Right lobe of liver (tissue), 4 donors: ENCODE measurements at regions not wholly inside any gene's neighbourhood (a gene's known extent, or its start where the extent isn't known, plus 50 kb on each side); places are given as distances from the start of the nearest gene placed in this dataset.

Experiments used
- POLR2A ChIP-seq: fragments of 450-650 bp; IDR thresholded peaks from one replicate; pipeline ENCODE4 v1.6.1; 2017; ENCODE audit warnings: antibody characterized with exemption, mild to moderate bottlenecking
- TF ChIP-seq, protein P1 (sequence below), 4 donors: fragments of 200-600 bp in 3 of 4; fragments of 450-650 bp in 1 of 4; IDR thresholded peaks; one replicate each; pipeline versions ENCODE4 v1.5.1 to v1.8.0; 2016 to 2022; ENCODE audit warnings: antibody characterized with exemption in 4 of 4, mild to moderate bottlenecking in 2 of 4
- donor health status: DM: no; HTN: no; CAD: no.
- donor health status: DM: no; HTN: no; CAD: no.
- donor health status: DM: no; HTN: yes; CAD: no.

DNA sequence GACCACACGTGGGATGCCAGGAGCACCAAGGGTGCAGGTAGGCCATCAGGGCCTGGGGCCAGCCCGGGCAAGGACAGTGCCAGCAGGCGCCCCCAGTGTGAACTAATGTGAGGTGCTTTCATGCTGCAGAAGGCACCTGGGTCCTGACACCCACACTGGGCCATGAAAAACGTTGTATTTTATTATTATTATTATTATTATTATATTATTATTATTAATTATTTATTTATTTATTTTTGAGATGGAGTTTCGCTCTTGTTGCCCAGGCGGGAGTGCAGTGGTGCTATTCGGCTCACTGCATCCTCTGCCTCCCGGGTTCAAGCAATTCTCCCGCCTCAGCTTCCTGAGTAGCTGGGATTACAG is 1267.3 kb downstream of the BRD1 start:
- TF ChIP-seq, protein P1, sequence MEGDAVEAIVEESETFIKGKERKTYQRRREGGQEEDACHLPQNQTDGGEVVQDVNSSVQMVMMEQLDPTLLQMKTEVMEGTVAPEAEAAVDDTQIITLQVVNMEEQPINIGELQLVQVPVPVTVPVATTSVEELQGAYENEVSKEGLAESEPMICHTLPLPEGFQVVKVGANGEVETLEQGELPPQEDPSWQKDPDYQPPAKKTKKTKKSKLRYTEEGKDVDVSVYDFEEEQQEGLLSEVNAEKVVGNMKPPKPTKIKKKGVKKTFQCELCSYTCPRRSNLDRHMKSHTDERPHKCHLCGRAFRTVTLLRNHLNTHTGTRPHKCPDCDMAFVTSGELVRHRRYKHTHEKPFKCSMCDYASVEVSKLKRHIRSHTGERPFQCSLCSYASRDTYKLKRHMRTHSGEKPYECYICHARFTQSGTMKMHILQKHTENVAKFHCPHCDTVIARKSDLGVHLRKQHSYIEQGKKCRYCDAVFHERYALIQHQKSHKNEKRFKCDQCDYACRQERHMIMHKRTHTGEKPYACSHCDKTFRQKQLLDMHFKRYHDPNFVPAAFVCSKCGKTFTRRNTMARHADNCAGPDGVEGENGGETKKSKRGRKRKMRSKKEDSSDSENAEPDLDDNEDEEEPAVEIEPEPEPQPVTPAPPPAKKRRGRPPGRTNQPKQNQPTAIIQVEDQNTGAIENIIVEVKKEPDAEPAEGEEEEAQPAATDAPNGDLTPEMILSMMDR (IDR thresholded peaks at IDR 0.05): no peak
- TF ChIP-seq POLR2A: no peak
